Stimulated activated CD4-positive, alpha-beta T cell treated with anti-CD3 and anti-CD28 coated beads, Interleukin-15, amount 100 ng/mL, for 48 hours (primary cell): ENCODE measurements at regions not wholly inside any gene's neighbourhood (a gene's known extent, or its start where the extent isn't known, plus 50 kb on each side); places are given as distances from the start of the nearest gene placed in this dataset.

Source experiments
- DNase-seq, 2 donors: peaks; one replicate each; pipeline ENCODE4 v3.0.0-alpha.2; 2020; ENCODE audit warnings: low read depth in 2 of 2

DNA sequence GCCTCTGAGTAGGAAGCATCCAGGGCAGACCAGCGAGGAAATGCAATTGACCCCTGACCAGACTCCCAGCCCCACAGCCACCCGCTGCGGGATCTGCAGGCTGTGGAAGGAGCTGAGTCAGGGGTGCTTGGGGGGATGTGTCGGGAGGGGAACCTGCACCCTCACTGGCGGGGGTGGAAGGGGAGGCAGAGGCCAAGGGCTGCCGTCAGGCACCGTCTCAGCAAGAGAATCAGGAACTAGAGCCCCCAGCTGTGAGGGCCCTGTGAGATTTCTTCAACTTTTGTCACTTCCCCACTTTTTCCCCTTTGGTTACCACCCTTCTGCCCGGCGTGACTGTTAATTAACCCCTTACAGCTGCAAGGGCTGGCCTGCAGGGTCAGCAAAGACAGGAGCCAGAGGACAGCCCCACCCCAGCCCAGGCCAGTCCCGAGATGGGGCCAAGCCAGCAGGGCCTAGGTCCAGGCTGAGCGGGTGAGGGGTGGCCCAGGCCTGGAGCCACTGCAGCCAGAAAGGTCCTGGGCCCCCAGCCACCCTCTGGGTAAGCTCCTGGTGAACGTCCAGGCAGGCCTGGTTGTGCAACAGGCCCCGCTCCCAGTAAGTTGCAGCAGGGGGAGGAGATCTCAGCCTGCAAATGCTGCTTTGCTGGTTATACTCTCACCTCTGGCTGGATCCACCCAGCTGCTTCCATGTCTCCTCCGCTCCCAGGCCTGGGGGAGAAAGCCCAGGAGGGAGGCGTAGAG is 147.0 kb upstream of the ID2 start:
- DNase-seq, result no peak

DNA sequence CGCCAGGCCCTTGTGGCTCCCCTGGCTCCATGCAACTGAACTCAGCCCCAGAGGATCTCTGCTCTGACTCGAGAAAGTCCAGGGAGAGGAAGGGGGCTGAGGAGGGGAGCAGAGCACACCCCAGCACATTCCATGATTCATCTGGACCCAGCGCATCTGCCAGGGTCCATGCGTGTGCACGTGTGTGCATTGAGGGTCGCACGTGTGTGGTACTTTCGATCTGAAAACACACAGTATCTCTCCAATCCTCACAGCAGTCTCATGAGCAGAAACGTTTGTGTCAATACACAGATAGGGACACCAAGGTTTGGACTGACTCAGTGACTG is 146.4 kb upstream of the ID2 start:
- DNase-seq, result no peak

DNA sequence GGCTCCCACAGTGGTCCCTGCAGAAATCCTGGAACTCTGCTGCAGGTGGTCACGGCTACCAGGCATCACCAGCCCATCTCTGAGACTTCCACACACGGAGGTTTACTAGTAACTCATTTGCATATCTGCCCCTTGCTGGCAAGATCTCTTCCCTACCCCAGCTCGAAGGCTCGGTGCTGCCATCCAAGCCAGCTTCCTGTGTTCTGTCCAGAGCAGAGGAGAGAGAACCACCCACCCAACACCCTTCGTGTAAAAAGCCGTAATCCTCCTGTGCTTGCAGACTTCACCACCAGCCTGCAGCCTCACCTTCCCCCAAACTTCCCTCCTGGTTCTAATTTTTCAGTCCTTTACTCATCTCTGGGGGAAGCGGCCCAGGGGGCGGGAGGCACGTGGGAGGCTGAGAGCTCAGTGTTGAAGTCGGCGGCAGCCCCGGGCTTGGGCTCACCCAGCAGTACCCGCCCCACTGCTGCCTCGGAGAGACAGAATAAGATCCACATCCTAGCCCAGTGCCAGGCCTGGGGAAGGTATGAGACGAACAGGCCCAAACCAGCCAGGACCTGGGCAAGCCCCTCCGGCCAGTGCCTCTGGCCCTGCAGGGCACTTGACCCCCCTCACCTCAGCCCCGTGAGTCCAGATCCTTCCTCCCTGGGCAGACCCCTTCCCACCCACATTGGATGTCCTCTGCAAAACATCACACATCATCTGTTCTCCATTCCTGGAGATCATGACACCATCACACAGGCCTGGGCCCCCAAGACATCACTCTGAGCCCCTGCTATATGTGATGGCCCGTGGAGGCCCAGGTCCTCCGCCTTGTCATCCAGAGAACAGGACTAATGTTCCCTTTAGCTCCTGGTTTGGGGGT is 145.8 kb upstream of the ID2 start:
- DNase-seq, result no peak

DNA sequence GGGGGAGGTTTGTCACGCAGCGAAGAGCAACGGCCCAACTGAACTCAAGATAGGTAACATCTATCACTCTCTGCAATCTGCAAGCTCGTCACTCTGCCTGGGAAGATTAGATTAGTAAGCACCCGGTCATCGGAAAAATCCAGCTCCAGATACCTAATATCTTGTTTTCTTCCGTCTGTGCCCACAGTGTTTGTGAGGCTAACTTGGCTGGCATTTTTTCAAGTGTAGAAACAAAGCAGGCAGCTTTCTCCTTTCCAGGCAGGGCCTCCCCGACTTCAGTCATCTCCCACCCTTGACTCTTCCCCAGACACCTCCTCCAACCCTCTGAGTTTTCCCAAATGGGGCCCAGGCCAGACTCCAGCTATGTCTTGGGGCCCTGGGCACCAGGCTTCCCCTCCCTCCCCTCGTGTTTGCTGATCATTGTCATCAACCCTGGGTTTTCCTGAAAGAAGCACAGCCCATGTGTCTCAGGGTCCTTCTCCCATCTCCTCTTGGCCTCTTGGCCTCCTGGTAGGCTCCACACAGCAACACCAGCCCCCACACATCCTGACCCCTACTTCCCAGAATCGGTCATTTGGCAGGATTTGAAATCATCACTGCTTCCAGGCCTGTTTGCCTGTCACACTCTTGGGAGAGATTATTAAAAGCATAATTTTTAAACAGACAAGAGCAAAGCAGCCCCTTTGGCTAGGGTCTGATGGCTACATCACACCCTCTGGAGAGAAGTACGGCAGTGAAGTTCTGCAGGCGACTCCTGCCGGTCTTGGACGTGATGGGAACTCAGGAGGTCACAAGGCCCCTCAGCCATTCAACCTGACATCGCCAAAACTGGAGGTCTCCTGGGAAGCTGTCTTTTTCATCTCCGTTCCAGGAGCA is 144.9 kb upstream of the ID2 start:
- no peak for DNase-seq

DNA sequence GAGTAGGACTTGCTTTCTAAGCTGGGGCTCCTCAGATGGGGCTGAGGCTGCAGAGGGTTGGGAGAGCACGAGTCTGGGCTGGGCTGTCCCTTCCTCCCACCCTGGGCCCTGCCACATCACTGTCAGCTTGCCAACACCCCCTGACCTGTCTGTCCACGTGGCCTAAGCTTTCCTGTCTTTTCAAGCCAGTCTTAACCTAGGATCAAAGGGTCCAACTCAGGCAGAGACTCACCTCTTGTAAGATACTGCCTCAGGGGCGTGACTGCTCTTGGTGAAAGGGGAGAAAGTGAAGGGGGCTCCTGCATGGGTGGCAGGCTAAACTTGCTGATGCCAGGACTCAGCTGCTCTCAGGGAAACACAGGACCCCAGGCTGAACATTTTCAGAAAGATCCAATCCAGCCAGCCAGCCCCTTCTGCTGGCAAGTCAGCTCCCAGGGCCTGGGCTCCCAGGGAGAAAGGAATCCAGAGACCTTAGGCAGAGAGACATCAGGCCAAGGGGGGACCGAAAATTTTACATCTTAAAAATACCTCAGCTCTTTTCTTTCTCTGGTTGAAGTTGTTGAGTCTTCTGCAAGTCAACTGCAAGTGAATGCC is 144.2 kb upstream of the ID2 start:
- DNase-seq, result no peak

DNA sequence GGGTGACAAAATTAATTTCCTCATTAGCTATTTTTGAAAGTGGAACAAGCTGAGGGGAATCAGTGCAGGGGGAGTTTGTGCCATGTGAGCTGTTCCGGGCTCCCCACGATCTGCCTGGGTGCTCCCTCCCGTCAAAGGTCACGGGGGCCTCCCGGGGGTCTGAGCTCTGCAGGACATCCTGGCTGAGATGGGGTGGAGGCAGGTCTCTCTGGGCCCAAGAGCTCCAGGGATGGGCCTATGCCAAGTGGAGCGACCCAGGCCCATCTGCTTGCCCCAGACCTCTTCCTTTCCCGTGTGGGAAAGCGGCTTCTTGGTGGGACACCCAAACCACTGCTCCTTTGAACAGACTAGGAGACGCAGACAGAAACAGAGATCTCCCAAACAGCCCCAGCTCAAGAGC is 143.3 kb upstream of the ID2 start:
- no peak for DNase-seq

DNA sequence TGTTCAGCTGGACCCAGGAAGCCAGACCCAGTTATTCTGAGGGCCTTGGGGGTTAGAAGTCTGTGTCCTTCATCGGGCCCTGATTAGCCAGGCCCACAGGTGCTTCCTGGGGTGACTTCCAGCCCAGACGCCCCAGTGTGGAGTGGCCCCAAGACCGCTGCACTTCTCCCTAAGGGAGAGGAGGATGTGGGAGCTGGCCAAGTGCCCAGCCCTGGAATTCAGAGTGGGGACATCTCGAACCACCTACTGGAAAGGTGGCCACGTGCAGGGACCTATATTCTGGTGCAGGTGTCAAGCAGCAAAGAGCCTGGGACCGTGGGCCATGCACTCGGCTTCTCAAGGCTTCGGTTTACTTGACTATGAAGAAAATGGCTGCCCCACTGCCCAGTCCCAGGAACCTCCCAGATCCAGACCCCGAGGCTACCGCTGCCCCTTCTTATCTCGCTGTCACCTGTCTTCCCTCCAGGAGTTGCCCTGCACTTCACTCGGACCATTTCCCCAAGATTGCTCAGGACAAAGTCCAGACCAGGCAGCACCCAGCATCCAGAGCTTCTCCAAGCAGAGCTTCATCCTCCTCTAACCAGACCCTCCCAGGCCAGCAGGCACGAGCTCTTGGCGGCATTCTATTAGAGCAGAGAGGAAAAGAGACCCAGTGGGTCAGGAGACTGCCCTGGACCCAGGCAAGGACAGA is 142.8 kb upstream of the ID2 start:
- no peak for DNase-seq

DNA sequence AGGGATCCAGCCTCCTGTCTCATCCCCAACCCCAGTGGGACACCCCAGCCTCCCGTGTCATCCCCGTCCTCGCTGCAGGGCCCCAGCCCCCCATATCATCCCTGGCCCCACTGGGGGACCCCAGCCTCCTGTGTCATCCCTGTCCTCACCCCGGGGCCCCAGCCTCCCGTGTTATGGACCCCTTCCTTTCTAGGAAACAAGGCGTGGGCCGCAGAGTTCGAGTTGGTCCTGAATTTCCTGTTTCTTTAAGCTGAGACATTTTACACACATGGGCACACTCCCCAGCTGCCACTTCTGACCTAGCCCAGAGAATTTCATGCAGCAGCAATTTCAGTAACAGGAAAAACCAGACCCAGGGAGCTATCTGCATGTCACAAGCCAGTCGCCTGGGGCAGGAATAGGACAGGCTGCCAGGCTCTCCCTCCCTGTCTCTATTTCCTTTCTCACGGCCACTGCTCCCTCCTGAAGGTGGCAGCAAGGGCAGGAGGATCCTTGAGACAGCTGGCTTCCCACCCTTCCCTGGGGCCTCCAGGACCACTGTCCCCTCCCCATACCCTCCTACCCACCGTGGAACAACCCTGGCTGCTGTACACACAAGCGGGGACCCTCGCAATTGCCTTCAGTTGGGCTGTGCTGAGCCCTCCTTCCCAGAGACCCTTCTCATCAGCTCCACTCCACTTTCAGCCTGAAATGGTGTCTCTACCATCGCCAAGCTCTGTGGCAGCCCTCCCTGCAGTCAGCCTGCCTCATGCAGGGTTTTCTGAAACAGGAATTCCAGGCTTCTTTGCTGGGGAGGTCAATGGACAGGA is 141.9 kb upstream of the ID2 start:
- no peak for DNase-seq

DNA sequence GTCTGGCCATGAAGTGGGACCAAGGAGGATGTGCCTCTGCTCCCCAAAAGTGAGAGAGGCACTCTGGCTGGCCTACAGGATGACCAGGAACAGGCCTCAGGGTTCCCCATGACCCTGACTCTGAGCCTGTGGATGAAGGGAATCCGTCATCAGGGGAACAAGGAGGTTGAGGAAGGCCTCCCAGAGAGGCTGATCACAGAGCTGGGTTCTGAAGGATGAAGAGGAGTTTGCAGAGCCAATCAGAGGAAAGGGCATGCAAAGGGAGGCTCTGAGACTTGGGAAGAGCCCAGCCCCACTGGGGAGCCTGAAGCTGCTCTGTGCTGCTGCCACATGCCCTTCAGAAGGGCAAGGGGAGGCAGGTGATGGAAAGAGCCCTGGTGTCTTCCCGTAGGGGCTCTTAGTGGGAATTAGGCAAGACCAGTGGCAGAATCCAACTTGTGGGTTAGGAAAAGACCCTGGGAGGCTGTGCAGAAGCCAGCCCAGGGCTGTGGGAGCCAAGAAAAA is 141.3 kb upstream of the ID2 start:
- DNase-seq, result no peak

DNA sequence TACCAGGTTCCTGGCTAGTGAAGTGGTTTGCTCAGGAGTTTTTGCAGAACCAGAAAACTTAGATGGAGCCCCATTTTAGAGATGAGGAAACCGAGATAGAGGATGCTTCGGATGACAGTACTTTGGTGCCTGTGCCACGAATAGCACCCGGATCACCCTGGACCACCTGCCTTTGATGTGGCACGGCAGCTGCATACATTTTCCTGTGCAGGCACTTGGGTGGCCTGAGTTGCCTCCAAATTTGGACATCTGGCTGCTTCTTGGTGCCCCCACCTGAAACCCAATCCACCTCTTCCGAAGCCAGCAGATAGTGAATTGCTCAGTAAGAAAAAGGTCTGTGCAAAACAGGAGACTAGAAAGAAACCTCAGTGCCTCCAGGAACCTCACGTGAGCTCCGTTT is 140.6 kb upstream of the ID2 start:
- no peak for DNase-seq

DNA sequence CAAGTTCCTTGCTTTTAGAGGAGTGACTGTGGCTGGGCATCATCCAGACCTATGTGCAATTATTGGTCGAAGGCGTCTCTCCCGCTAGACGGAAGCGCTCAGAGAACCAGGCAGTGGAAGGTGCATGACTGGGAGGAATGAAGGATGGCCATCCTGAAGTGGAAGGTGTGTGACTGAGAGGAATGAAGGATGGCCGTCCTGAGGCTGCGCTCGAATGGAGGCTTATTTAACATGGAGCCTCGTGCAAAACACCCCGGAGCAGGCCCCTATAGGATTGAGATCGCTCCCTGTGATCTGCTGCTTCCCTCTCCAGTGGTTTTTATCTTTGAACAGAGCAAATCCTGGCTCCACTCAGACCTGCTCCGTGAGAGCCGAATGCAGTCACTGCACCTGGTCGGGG is 140.2 kb upstream of the ID2 start:
- DNase-seq, result no peak

DNA sequence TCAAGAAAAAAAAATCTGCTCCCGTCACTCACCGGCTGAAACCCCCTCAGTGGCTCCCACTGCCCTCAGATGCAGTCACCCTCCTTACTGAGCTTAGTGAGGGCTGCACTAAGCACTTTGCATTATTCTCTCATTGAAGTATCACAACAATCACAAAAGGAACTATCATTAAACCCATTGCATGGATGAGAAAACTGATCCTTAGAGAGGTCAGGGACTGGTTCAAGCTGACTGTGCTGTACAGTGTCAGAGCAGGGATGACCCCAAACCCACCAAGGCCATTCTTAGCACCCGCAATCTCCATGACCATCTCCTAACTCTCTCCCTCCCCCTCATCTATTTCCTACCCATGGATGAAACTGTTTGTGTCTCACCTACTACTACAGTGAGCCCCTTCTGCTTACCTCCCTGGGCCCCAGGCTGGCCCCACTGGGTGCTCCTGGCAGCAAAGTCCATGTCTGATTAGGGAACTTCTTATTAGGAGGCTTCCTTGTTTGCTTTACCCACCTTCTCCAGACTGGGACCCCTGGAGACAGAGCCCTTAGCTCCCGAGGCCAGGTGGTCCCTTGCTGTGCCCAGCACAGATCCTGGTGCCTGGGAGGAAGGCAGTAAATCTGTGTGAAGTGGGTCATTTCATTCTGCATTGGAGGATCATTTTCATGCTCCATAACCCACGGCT is 139.3 kb upstream of the ID2 start:
- no peak for DNase-seq

DNA sequence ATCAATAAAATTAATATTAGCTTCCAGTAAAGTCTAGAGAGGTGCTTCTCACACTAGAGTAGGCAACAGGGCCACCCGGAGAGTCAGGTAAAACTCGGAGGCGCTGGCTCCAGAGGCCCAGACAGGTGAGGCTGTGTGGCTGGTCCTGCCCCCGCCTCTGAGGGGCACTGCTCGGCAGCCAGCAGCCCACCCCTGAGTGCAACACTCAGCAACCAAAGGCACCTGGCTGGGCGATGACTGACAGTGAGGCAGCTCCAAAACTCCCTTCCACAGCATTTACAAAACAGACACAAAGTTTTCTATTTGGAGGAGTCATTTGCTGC is 138.8 kb upstream of the ID2 start:
- DNase-seq, result no peak

DNA sequence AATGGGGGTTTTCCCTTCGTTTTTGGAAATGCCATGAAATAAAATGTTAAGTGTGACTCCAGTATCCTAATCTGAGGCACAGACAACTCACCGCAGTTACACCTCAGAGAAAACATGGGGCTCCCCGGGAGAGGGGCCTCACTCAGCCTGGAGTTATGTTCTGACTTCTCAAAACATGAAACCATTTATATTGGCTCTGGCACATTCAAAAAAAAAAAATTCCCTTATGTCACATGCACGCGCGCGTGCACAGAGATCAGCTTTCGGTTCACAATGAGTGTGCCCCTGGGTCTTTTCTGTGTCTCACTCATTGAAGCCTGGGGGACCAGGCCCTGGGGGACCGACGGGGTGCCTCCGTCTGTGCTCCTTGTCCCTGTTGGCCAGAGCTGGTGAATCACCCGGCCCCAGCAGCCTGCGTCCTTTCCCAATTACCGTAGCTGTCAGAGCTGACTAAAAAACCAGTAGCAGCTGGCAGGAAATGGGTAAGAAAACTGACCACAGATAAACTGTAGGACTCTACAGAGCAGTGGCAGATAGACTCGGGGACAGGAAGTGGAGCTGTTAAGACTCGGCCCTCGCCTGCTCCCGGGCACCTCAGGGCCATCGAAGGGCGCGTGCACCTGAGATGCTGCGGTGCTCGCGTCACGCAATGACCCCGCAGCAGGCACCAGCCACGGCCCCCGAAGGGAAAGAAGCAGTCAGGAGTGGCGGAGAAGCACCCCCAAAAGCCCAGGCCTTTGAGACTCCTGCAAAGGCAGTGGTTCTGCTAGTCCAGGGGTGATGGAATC is 138.3 kb upstream of the ID2 start:
- DNase-seq, result peak; percentile 73 to 82

DNA sequence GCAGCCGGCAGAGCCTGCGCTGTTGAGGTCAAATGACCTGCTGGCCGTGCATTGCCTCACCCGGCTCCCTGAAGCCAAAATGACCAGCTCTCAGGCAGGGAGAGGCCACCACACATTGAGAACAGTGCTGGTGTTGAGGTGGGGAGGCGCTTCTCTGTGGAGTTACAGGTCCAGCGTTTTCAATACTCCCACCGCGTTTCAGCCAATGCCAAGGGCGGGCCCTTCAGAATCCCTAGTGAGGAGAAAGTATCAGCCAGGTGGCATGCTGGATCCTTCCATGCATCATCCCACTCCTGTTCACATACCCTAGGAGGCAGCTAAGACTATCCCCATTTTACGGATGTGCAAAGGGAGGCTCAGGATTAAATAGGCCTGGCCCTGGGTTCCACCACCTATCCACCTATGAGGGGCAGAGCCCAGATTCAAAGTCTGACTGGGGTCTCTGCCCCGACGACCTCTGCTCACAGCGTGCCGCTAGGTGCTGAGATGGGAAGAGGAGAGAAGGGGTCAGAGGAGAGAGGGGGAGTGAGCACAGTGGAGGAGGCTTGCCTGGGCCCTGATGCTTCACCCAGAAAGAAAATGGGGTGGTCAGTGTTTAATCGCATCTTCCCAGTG is 137.6 kb upstream of the ID2 start:
- no peak for DNase-seq

DNA sequence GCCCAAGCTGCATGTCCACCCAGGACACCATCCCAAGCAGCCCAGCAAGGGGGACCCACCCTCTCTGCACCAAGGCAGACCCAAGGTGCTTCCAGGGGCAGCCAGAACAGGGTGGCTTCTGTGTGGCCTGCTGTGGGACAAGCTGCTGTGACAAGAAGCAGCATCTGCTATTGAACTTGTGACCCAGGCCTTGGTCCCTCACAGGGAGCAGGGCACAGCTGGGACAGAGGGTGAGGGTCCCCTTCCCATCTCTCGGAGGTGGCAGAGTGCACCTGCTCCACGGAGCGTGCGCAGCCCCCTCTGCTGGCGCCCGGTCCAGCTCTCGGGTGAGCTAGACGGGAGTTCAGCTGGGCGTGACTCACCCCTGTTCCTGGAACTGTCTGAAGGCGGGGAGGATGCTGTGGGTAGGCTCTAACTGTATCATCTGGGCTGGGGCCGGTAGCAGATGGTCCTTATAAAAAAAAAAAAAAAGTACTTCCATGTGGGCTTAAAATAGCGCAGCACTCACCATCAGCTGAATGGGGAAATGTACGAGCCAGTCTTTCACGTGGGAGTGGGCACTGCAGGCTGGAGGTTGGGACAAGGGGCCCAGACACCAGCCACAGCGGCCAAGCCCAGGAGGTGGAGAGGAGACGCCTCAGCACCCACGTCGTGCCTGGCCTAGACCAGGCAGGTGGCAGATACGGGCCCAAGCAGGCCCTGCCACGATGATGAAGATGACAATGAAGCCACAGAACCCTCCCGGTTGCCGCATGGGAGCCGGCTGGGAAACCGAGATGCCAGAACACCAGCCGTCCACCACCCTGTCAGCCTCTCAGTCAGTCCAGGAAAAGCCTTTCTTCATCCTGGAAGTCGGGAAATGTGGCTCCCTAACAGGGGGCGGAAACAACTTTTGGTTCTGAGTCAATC is 136.8 kb upstream of the ID2 start:
- peak; percentile 89 to 90 for DNase-seq

DNA sequence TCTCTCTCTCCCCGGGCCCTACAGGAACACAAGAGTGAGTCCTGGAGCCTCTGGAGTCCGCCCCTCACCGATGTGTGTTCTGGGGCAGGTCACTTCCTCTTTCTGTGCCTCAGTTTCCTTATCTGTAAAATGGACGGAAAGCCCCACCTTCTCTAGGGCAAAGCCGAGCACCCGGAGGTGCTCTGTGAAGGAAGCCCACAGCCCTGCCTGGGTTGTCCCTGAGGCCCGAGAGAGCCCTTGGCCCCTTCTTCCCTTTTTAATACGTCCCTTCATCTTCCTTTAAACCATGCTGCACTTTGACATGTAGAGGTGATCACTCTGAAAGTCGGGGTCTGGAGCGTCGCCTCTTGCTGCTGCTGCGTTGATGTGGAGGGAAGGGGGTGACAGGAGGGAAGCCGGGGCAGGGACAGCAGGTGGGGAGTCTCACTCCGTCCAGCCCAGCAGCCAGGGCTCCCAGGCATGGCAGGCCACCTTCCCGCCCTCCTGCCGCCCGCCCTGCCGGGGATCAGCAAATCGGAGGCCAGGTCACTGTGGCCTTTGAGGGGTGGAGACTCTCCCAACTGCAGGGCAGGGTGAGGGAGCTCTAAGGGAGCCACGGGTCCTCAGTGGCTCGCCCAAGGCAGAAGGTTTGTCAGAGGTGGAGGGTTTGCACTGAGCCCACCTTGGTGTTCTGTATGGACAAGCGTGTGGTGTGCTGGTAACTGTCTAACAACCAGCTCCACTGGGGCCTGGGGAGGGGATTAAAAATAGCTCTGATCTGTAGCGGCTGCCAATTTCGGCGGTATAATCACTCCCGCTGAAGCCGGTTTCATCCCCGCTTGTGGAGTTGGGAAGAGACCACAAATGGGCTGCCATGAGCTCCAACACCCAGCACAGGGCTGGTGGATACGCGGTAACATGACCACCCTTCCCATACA is 135.9 kb upstream of the ID2 start:
- DNase-seq, result no peak
